ENCODE measurements at regions not wholly inside any gene's neighbourhood (a gene's known extent, or its start where the extent isn't known, plus 50 kb on each side); places are given as distances from the start of the nearest gene placed in this dataset.

- DNase-seq (ENCODE audit: low spot score): no peak
Observed at GRCh38 chr3:187618722-187619121, 51.5 kb downstream of the SST start.

- no peak for DNase-seq (ENCODE audit: low spot score)
Observed at GRCh38 chr3:187617213-187617612, 53.0 kb downstream of the SST start.

GRCh38 chr3:187616307-187616972 is 53.8 kb downstream of the SST start:
- peak; percentile 43 for DNase-seq (ENCODE audit: low spot score)

- DNase-seq (ENCODE audit: low spot score): no peak
Observed at GRCh38 chr3:187615630-187616029, 54.6 kb downstream of the SST start.

- no peak for DNase-seq (ENCODE audit: low spot score)
Observed at GRCh38 chr3:187612656-187613055, 57.5 kb downstream of the SST start.

- peak; percentile 15 for DNase-seq (ENCODE audit: low spot score)
Observed at GRCh38 chr3:187610981-187611511, 59.1 kb downstream of the SST start.

GRCh38 chr3:187594272-187594671 is 75.9 kb downstream of the SST start:
- no peak for DNase-seq (ENCODE audit: low spot score)

- DNase-seq (ENCODE audit: low spot score): no peak
Observed at GRCh38 chr3:187593451-187593850, 76.7 kb downstream of the SST start.

- DNase-seq (ENCODE audit: low spot score): no peak
Observed at GRCh38 chr3:187590861-187591576, 79.2 kb downstream of the SST start.

GRCh38 chr3:187587076-187587475 is 83.1 kb downstream of the SST start:
- DNase-seq (ENCODE audit: low spot score): no peak

GRCh38 chr3:187586226-187586625 is 84.0 kb downstream of the SST start:
- no peak for DNase-seq (ENCODE audit: low spot score)

- DNase-seq (ENCODE audit: low spot score): peak; percentile 82
Observed at GRCh38 chr3:187572441-187572840, 97.8 kb downstream of the SST start.

GRCh38 chr3:187571701-187572100 is 98.5 kb downstream of the SST start:
- DNase-seq (ENCODE audit: low spot score): no peak

- DNase-seq (ENCODE audit: low spot score): peak; percentile 75
Observed at GRCh38 chr3:187570776-187571175, 99.4 kb downstream of the SST start.

GRCh38 chr3:187568171-187568570 is 102.0 kb downstream of the SST start:
- DNase-seq (ENCODE audit: low spot score): no peak

GRCh38 chr3:187567661-187568121 is 102.5 kb downstream of the SST start:
- peak; percentile 43 for DNase-seq (ENCODE audit: low spot score)

- no peak for DNase-seq (ENCODE audit: low spot score)
Observed at GRCh38 chr3:187567021-187567420, 103.2 kb downstream of the SST start.

GRCh38 chr3:187565701-187566100 is 104.5 kb downstream of the SST start:
- DNase-seq (ENCODE audit: low spot score): no peak

GRCh38 chr3:187558990-187559389 is 111.2 kb downstream of the SST start:
- DNase-seq (ENCODE audit: low spot score): no peak

GRCh38 chr3:187551416-187551815 is 118.8 kb downstream of the SST start:
- no peak for DNase-seq (ENCODE audit: low spot score)

- DNase-seq (ENCODE audit: low spot score): no peak
Observed at GRCh38 chr3:187550446-187550845, 119.7 kb downstream of the SST start.

- DNase-seq (ENCODE audit: low spot score): no peak
Observed at GRCh38 chr3:187545366-187545765, 124.8 kb downstream of the SST start.

- DNase-seq (ENCODE audit: low spot score): no peak
Observed at GRCh38 chr3:187544326-187544725, 125.9 kb downstream of the SST start.
